NAMALWA (cell line): ENCODE measurements at regions not wholly inside any gene's neighbourhood (a gene's known extent, or its start where the extent isn't known, plus 50 kb on each side); places are given as distances from the start of the nearest gene placed in this dataset.
A peak's percentile ranks its signal among the peaks of the same experiment; 100 is the strongest.

Experiments used
- DNase-seq: peaks from one replicate; pipeline ENCODE4 v3.0.0-alpha.2; 2015; ENCODE audit warnings: low spot score

DNA sequence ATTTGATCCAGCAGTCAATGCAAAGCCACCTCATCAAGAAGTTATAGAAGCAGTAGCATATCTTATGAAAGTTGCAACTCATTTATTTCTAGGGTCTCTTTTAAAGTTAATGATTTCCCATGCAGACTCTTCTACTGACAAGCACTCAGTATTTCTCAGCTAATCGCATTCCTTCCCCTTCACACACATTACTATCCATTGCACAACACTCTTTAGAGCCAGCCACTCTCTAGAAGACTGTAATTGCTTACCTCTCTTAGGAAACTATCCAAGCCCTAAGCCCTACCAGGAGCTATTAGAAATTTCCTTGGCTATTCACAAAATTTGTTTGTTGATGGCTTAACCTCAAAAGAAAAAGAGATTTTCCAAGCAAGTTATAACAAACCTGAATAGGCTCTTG, 106.0 kb downstream of the ADAMTS1 start:
- DNase-seq: no peak

DNA sequence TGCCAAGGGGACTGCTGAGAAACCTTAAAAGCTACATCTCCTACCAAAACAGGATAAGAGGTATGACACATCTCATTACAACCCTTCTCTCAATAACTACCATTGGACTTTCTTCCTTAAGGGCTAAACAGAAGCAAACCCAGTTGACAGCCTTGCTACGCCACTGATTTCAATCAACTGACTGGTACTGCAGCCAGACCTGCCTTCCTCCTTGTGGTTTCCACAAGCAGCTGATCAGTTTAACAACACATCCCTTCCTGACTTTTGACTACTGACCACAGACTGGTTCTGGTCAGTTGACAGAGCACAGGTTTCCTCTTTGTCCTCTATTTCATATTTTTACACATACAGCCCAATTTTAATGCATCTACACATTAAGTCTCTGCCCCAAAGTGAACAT, 108.8 kb downstream of the ADAMTS1 start:
- DNase-seq: no peak

DNA sequence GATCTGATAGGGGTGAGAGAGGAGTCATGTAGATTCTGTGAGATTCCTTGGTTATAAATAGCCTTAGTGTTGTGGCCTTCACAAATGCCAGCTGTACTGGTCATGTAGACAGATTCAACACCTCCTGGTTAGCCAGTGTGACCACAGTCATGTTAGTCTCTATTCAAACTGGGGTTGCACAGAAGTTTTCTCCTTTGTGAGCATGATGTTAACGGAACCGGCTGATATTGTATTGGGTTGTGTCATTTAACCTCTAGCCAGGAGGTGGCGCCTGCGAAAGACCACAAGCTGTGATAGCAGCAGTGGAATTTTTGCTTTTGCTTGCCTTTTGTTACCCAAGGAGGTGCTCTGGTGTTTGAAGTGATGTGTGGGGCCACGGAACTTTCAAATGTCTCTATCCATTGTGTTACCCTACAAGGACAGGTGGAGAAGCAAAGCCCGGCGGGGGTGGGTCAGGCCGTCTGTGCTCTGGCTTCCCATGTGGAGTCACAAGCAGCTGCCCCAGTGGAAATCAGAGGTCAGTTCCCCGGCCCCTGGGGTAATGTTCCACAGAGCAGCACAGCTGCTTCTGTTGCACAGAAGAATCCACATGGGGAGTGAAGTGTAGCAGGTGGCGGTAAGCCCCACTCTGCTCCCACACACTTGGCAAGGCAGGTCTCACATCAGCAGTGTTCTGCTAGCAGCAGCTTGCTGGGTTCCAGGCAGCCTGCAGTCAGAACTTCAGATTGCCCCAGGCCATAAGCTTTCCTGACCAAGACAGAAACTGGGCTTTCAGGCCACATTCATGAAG, 112.6 kb downstream of the ADAMTS1 start:
- DNase-seq: peak; percentile 46

DNA sequence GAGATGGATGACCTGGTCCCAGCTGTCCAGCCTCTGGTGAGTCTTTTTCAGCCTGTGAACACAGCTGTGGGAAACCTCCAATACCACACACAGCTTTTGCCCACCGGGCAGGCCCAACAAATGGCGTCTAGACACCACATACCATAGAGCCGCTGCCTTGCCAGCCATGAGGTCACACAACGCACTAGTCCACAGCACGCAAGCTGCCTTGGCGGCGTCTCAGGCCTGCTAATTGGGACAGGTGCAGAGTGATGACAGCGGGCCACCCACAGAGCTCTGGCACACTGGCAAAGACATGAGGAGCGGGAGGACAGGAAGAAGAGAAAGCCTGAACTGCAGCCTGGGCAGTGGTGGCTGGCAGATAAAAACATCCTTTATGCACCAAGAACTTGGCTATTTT, 125.5 kb downstream of the ADAMTS1 start:
- DNase-seq: no peak

DNA sequence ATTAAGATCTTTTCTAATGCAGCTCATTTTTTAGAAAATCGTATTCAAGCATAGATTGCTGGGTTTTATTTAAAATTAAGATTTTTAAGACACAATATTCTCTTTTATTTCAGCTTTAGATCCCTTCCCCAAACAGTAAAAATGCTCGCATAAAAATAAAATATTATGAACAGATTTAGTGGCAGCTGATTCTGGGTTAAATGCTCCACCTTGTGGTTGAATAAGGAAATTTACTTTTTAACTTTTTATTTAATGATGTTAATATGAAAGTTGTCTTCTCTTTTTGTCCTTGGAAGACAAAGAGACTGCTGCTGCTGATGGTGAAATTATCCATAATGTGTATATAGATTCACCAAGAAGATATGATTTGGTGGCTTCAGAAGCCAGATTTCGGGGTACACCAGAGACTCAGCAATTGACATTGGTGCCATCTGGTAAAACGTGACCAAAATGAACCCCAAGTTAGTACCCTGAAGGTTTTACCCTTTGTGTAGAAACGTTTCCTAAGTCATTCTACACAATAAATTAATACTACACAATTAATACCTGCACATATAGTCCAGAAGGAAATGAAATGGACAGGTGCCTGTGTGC, 128.0 kb downstream of the ADAMTS1 start:
- DNase-seq: peak; percentile 38

DNA sequence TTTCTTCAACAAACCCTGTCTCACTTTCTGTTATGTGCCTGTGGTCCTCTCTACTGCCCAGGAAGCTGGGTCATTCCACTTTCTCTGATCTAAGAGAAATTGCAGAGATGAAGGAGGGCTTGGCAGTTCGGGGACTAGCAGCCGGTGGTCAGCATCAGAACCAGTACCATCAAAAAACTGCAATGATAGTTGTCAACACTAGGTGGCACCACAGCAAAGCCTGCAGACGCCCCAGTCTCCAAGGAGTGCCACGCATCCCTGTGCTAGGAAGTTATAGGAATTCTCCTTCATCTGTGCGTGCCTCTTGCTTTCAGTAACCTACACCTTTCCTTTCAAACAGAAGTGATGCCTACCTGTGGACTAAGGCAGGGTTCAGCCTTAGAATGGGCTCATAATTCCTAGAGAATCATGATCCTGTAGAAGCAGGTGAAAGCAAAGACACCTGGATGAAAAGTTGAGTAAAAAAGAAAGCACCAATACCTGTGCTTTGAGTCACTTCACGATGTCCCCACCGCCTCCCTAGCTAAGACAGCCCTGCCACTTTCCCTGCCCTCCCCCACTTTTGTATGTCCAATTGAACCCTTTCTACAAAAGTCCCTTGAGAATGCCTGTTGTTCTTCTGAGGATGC, 129.2 kb downstream of the ADAMTS1 start:
- DNase-seq: peak; percentile 55

DNA sequence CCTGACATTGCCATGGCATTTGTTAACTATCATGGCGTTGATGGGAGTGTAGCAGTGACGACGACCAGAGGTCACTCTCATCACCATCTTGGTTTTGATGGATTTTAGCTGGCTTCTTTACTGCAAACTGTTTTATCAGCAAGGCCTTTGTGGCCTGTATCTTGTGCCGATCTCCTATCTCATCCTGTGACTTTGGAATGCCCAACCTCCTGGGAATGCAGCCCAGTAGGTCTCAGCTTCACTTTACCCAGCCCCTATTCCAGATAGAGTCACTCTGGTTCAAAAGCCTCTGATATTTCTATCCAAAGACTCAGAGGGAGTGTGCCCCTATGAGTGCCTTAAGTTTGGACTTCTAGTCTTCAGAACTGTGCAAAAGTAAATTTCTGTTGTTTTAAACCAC, 130.1 kb downstream of the ADAMTS1 start:
- DNase-seq: no peak

DNA sequence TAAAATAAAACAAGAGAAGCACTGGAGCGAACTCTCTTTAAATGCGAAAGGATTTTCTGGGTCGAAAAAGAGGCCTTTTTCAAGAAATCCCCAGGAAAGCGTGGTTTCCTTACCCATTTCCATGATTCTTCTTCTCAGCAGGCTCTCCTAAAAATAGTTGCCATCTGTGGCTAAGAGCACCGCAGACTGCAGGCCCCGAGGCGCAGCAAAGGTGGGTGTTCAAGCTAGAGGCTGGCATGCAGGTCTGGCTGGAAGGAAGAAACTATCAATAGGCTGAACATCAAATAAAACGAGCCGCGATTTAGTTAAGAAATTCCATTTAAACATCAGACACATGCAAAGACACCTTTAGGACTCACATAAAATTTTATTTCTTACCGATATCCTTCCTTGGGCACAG, 135.1 kb downstream of the ADAMTS1 start:
- DNase-seq: no peak

DNA sequence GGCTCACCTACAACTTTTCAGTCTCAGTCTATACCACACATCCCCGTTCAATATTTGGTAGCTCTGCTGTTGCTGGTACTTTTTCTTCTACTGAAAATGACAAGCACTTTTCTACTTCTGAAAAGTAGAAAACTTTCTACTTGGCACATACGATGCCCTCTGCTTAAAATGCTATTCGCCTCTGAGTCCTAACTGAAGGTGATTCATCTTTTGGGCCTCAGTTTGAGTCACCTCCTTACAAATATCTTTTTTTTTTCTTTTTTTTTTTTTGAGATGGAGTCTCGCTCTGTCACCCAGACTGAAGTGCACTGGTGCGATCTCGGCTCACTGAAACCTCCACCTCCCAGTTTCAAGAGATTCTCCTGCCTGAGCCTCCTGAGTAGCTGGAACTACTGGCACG, 136.0 kb upstream of the CYYR1 start:
- no peak for DNase-seq

DNA sequence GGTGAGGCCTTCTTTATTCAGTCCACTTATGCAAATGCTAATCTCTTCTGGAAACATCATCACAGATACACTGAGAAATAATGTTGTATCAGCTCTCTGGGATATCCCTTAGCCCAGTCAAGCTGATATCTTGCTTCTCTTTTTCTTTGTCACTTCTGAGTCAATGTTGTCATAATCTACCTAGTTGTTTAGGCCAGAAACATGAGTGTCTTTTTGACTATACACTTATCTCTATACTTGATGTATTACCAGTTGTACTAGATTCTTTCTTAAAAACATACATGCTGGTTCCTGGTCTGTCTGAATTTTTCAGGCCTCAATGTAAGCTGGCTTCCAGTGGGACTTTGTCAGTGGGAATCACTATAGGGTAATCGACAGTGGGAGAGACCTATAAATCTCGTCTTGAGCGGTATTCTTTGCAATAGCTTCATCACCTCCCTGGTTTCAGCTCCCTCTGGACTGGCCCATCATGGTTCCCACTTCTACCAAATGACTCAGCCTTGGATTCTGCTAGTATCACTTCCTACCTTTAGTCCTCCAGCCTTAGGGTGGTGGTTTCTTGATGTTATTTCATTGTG, 135.2 kb upstream of the CYYR1 start:
- no peak for DNase-seq

DNA sequence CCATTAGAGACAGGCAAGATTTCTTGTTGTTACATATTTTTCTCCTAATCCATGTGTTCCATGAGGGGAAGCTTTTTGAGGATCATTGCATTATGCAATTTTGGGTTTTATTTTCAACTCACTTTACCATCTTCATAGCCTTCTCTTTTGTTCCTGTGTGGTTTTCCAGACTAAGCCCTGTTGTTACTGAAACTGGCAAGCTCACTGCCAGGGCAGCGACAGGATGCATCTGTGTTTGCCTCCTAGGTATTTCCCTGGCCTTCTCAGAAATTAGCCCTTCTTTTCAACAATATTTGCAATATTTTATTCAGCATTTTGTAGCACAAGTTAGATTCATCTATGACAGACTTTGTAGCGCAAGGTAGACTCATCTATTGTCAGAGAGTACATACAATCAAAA, 134.2 kb upstream of the CYYR1 start:
- DNase-seq: no peak

DNA sequence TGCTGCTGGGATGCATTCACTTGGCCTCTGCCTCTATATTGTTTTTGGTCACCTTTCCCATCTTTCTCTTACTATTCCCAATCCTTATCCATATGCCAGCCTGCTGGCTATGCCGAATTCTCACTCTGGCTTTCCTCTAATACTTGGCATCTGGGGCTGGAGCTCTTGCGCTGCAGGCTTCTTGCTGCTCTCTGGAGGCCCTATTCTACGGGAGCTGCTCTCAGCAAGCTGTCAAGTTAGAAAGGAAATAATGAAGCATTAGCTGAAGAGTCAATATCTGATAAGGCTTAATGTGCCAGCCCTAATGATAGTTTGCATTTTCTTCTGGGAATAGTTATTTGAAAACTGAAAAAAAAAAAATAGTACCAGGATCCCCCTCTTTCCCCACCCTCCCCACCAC, 125.3 kb upstream of the CYYR1 start:
- no peak for DNase-seq

DNA sequence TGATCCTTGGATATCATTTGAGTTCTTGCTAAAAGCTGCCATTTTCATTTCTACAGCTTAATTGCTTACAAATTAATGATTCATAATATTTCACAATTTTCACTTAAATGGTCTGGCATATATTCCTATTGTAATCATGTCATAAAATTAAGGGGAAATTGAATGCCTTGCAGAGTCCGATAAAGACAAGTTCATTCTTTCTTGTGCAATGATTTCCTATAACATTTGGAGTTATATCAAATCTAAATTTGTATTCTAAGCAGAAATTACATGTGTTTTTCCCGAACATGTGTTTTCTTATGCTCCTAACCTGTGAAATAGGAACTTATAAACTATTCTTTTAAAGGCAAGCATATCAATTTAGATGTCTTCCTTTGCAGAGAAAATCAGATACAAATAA, 118.3 kb upstream of the CYYR1 start:
- no peak for DNase-seq

DNA sequence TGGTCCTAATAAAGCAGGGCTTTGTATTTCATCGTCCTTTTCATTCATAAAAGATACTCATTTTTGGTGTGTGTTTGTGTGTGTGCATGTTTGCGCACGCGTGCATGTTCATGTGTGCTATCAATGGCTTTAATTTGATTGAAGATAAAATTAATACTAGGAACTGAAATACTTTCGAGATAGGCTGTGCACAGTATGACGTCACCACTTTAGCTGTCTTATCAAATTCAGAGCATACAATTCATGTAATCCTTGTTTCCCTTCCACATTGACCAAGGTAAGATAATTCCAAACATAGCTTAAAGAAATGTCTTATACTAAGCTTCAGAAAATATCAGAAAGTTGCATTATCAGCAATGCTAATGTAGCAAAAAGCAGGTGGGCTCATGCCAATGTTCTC, 113.6 kb upstream of the CYYR1 start:
- DNase-seq: no peak

DNA sequence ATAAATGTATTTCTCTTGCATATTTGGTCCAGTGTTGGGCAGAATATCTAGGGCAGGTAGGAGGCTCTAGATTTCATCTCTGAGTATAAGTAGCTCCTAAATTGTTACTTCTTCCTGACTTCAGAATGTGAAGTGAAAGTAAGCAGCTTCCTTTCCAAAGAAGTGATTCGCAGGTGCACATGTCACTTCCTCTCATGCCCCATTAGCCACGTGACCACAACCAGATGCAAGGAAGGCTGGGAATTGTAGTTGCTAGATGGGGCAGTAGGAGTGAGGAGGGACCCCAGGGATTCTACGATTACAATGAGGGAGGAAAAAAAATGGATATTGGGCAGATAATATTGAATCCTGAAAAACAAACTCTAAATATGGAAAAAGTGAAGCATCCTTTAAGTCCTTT, 113.2 kb upstream of the CYYR1 start:
- peak; percentile 76 for DNase-seq

DNA sequence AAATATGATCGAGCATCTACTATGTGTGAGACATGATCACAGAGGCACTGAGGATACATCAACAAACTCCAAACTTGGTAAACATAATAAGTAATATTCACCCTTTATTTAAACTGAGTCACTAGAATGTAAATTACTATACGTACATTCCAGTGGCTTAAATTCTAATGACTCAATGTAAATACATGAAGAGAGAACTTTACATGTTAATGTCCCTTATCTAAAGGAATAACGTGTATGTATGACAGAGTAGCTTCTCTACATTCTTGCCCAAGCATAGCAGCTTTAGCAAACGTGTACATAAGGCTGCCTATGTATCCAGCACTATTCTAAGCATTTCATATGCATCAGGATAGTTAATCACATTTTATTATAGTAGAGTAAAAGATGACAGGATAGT, 111.8 kb upstream of the CYYR1 start:
- DNase-seq: no peak

DNA sequence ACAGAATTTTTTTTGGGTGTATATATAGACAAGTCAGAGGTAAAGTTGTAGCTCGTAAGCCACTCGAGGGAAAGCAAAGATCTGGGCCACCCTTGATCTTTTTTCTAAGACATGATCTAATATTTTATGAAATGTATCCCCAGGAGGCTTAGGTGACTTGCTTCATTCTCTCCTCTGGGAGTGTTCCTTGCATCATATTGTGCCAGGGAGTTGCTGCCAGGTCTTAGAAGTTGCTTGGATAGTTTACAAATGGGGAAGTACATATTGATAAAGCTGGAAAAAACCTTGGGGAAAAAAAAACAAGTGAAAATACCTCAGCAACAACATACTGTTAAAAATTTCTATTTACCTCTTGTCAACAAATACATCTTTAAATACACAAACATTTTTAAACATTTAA, 110.9 kb upstream of the CYYR1 start:
- DNase-seq: no peak

DNA sequence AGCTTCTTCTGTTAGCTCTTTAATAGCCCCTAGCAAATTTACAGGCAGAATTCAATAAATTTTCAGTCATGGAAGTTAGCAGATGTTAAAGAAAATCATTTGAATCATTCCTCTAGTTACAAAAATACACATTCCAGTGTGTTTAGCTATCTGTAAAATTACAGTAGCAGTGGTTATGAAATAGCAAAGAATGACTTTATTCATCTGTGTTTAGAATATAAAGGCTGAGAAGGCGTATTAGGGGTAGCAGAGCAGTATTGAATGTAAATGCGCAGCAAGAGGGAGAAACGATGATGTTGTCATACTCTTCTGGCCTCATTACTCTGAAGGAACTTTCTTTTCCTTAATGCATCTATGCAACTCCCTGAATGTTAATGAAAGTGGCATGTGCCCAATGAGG, 106.2 kb upstream of the CYYR1 start:
- no peak for DNase-seq

DNA sequence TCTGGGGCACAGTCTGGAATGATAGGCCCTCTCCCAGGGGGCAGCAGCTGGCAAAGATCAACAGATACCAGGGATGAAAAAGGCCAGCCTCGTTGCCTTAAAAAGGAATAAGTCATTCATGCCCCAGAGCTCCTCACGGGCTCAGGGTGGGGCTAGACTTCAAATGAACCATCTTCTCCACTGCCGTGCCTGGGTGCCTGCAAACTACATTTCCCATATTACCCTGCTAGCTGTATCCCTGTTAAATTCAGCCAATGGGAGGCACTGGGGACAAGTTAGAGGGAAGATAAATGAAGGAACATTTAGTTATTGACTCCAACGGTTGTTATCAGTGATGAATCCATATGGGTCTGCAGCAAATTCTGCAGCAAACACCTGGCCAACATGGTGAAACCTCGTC, 101.2 kb upstream of the CYYR1 start:
- DNase-seq: no peak

DNA sequence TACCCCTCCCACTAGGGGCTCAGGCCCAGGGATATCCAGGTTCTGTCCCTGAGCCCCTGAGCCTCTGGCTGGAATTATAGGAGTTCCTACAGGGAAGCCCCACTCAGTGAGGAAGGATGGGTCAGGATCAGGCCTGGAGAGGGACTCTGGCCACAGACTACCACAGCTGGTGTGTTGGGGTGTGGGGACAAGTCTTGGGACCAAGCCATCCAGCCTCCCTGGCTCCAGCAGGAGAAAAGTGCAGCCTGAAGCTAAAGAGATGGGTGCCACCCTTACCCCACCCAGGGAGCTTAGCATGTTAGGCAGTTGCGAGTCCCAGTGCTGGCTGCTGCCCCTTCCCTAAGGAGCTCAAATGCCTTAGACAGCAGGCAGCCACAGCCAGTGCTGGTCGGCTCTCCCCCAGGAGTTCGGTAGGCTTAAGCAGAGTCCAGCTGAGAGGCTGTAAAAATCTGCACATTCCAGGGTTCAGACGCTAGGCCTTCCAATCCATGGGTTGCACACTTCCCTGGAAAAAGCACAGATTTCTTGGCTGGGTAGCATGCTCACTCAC, 96.2 kb upstream of the CYYR1 start:
- no peak for DNase-seq

DNA sequence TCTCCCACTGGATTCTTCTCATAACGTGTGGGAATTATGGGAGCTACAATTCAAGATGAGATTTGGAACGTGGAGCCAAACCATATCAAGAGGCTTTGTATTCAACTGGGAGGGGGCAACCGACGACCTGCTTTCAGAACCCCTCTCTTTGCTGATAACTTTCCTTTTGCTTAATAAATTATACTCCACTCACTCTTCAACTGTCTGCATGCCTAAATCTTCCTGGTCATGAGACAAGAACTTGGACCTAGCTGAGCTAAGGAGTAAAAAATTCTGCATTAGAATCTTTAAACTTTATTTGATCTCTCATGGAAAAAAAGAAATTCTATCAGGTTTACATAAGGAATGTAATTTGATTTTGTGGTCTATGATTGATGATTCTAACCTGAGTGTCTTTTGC, 86.7 kb upstream of the CYYR1 start:
- no peak for DNase-seq

DNA sequence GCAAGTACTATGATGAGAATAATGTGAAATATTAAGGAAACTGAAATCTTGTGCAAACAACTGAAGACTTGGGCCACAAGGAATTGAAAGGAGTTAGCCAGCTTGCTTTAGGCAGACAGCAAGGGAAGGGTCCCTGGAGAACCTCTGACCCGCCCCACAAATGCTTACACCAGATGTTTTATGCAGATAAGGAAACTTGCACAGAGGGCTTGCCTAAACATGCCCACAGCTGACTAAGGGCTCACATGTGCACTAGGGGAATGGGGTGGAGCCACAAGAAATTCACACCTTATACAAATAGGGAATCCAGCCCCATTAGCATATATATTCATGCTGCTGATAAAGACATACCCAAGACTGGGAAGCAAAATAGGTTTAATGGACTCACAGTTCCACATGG, 86.1 kb upstream of the CYYR1 start:
- no peak for DNase-seq

DNA sequence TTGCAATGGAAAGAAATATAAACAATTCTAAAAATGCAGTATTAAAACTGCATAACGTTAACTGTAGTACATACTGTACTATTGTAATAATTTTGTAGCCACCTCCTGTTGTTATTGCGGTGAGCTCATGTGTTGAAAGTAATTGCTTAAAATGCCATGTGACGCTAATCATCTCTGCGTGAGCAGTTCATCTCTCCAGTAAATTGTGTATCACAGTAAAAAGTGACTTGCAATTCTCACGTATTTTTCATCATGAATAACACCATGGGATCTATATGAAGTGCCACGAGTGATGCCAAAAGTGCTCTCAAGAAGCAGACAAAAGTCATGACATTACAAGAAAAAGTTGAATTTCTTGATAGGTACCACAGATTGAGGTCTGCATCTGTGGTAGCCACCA, 82.4 kb upstream of the CYYR1 start:
- no peak for DNase-seq
